H9 (cell line): ENCODE measurements at regions not wholly inside any gene's neighbourhood (a gene's known extent, or its start where the extent isn't known, plus 50 kb on each side); places are given as distances from the start of the nearest gene placed in this dataset.

Experiments used
- DNase-seq: peaks from one replicate; pipeline ENCODE4 v3.0.0-alpha.2; 2017
- H2AFZ ChIP-seq: one replicate; pipeline ENCODE4 v1.6.1; 2013; ENCODE audit warnings: mild to moderate bottlenecking, low read length, control low read depth, moderate library complexity
- H2AK5ac ChIP-seq: 2 replicates; pipeline ENCODE4 v1.6.1; 2013; ENCODE audit warnings: low read length, control low read depth, mixed read lengths; ENCODE audit not compliant: insufficient read length
- H2BK120ac ChIP-seq: one replicate; pipeline ENCODE4 v1.6.1; 2013; ENCODE audit warnings: low read depth, mild to moderate bottlenecking, low read length, control low read depth, inconsistent platforms; ENCODE audit not compliant: poor library complexity, severe bottlenecking
- H2BK12ac ChIP-seq: 2 replicates; pipeline ENCODE4 v1.6.1; 2013; ENCODE audit warnings: low read length, control low read depth, mixed read lengths, low read depth; ENCODE audit not compliant: insufficient read length
- H2BK15ac ChIP-seq: 2 replicates; pipeline ENCODE4 v1.6.1; 2013; ENCODE audit warnings: low read depth, low read length, control low read depth
- H2BK20ac ChIP-seq: one replicate; pipeline ENCODE4 v1.6.1; 2013; ENCODE audit warnings: low read depth, mild to moderate bottlenecking, low read length, control low read depth, inconsistent platforms; ENCODE audit not compliant: poor library complexity, severe bottlenecking
- H2BK5ac ChIP-seq: 2 replicates; pipeline ENCODE4 v1.6.1; 2013; ENCODE audit warnings: low read length, control low read depth, mixed read lengths; ENCODE audit not compliant: insufficient read length
- H3K14ac ChIP-seq: 2 replicates; pipeline ENCODE4 v1.6.1; 2013; ENCODE audit warnings: low read length, control low read depth; ENCODE audit not compliant: insufficient read depth
- H3K18ac ChIP-seq: 2 replicates; pipeline ENCODE4 v1.6.1; 2013; ENCODE audit warnings: low read depth, mild to moderate bottlenecking, mixed read lengths, low read length, control low read depth; ENCODE audit not compliant: insufficient read length
- H3K23ac ChIP-seq: 2 replicates; pipeline ENCODE4 v1.6.1; 2013; ENCODE audit warnings: low read length, control low read depth, mixed read lengths, low read depth; ENCODE audit not compliant: insufficient read length
- H3K23me2 ChIP-seq: 2 replicates; pipeline ENCODE4 v1.6.1; 2013; ENCODE audit warnings: low read depth, mild to moderate bottlenecking, mixed read lengths, low read length, control low read depth; ENCODE audit not compliant: insufficient read length, poor library complexity, severe bottlenecking
- H3K27ac ChIP-seq: 2 replicates; pipeline ENCODE4 v1.5.1; 2013; ENCODE audit warnings: low read length, control low read depth, mixed read lengths, low read depth; ENCODE audit not compliant: insufficient read length
- H3K27me3 ChIP-seq: 2 replicates; pipeline ENCODE4 v1.6.1; 2013; ENCODE audit warnings: low read length, control low read depth, inconsistent platforms; ENCODE audit not compliant: insufficient read depth
- H3K4ac ChIP-seq: 2 replicates; pipeline ENCODE4 v1.6.1; 2013; ENCODE audit warnings: low read depth, mild to moderate bottlenecking, control low read depth, inconsistent platforms, low read length, moderate library complexity
- H3K4me1 ChIP-seq: 2 replicates; pipeline ENCODE4 v1.6.1; 2013; ENCODE audit warnings: low read length, control low read depth, inconsistent platforms; ENCODE audit not compliant: insufficient read depth
- H3K4me2 ChIP-seq: 2 replicates; pipeline ENCODE4 v1.6.1; 2013; ENCODE audit warnings: low read length, control low read depth, mixed read lengths; ENCODE audit not compliant: insufficient read length, insufficient read depth
- H3K56ac ChIP-seq: 2 replicates; pipeline ENCODE4 v1.6.1; 2013; ENCODE audit warnings: low read depth, mild to moderate bottlenecking, mixed read lengths, low read length, control low read depth; ENCODE audit not compliant: insufficient read length
- H3K79me1 ChIP-seq: 2 replicates; pipeline ENCODE4 v1.6.1; 2013; ENCODE audit warnings: low read depth, mild to moderate bottlenecking, moderate library complexity, low read length, control low read depth, inconsistent platforms; ENCODE audit not compliant: insufficient read depth, poor library complexity, severe bottlenecking
- H3K79me2 ChIP-seq: 2 replicates; pipeline ENCODE4 v1.6.1; 2013; ENCODE audit warnings: low read length, control low read depth, inconsistent platforms; ENCODE audit not compliant: insufficient read depth
- H3K9ac ChIP-seq: 2 replicates; pipeline ENCODE4 v1.6.1; 2013; ENCODE audit warnings: low read length, control low read depth, mixed read lengths; ENCODE audit not compliant: insufficient read length; ENCODE audit errors: extremely low read depth
- H3K9me3 ChIP-seq: one replicate; pipeline ENCODE4 v1.6.1; 2013; ENCODE audit warnings: low read depth, low read length, inconsistent platforms; ENCODE audit not compliant: control insufficient read depth
- H3T11ph ChIP-seq: one replicate; pipeline ENCODE4 v1.6.1; 2013; ENCODE audit warnings: mild to moderate bottlenecking, low read length, control low read depth, inconsistent platforms
- H4K20me1 ChIP-seq: one replicate; pipeline ENCODE4 v1.6.1; 2013; ENCODE audit not compliant: control insufficient read depth, insufficient read length, insufficient read depth
- H4K5ac ChIP-seq: 2 replicates; pipeline ENCODE4 v1.6.1; 2013; ENCODE audit warnings: low read depth, mild to moderate bottlenecking, mixed read lengths, low read length, control low read depth; ENCODE audit not compliant: insufficient read length
- H4K8ac ChIP-seq: replicated peaks from 2 replicates; pipeline ENCODE4 v1.6.1; 2013; ENCODE audit warnings: low read length, control low read depth, mixed read lengths, low read depth; ENCODE audit not compliant: insufficient read length
- H4K91ac ChIP-seq: 2 replicates; pipeline ENCODE4 v1.6.1; 2013; ENCODE audit warnings: low read depth, mild to moderate bottlenecking, moderate library complexity, mixed read lengths, low read length, control low read depth; ENCODE audit not compliant: insufficient read length
- H3K27ac Mint-ChIP-seq, 3 experiments: 2 replicates in 2 of 3; 3 replicates in 1 of 3; pipeline ENCODE4 v1.8.0; 2020 to 2021; ENCODE audit warnings: mixed read lengths in 3 of 3, mild to moderate bottlenecking in 1 of 3, moderate library complexity in 1 of 3
- H3K27me3 Mint-ChIP-seq: 2 replicates; pipeline ENCODE4 v1.8.0; 2021; ENCODE audit warnings: low read depth, mild to moderate bottlenecking, moderate library complexity, mixed read lengths
- H3K36me3 Mint-ChIP-seq, 3 experiments: 2 replicates in 2 of 3; 3 replicates in 1 of 3; pipeline ENCODE4 v1.8.0; 2020 to 2021; ENCODE audit warnings: low read depth in 3 of 3, mixed read lengths in 3 of 3; ENCODE audit not compliant: insufficient read depth in 1 of 3
- H3K4me1 Mint-ChIP-seq, 2 experiments: 2 replicates each; pipeline ENCODE4 v1.8.0; 2020; ENCODE audit warnings: mixed read lengths in 2 of 2
- H3K4me3 Mint-ChIP-seq, 2 experiments: 2 replicates in 1 of 2; 3 replicates in 1 of 2; pipeline ENCODE4 v1.8.0; 2020 to 2021; ENCODE audit warnings: mild to moderate bottlenecking in 2 of 2, mixed read lengths in 2 of 2, moderate library complexity in 1 of 2
- H3K9me3 Mint-ChIP-seq, 2 experiments: 2 replicates in 1 of 2; 3 replicates in 1 of 2; pipeline ENCODE4 v1.8.0; 2020; ENCODE audit warnings: mild to moderate bottlenecking in 2 of 2, mixed read lengths in 2 of 2, moderate library complexity in 1 of 2
- WGBS: extraction: QIAGEN DNeasy Blood & Tissue Kit; methylation state at CpG from one replicate; pipeline ENCODE4 v1.1.7; 2013; ENCODE audit warnings: missing lambda C conversion rate, low lambda C conversion rate, mixed read lengths; ENCODE audit not compliant: insufficient read length; ENCODE audit errors: extremely low coverage; 5-methylcytosine and 5-hydroxymethylcytosine counted together
- TF ChIP-seq, protein P1 (sequence below): fragments of 200-600 bp; sonication (generic); conservative IDR thresholded peaks from 3 replicates; pipeline ENCODE4 v1.8.0; 2021; ENCODE audit warnings: antibody characterized with exemption, mild to moderate bottlenecking

GRCh38 chr16:5488581-5488980, 391.0 kb upstream of the EEF2KMT start:
- no peak overlapping the region for H2AK5ac ChIP-seq
- H3K56ac ChIP-seq = no peak overlapping the region
- no peak overlapping the region for H3K4me2 ChIP-seq
- H4K5ac ChIP-seq = no peak overlapping the region
- no peak overlapping the region for H3K23ac ChIP-seq
- H2BK12ac ChIP-seq = no peak overlapping the region
- H3K4ac ChIP-seq = no peak overlapping the region
- no peaks in the 10 kb centered on the region for H3K23me2 ChIP-seq
- Mint-ChIP-seq H3K36me3 (no peaks in the 10 kb centered on the region), H3K27ac (no peak overlapping the region), H3K27me3 (peaks cover 3% of the 10 kb centered on the region), H3K9me3 (no peaks in the 10 kb centered on the region), H3K4me1 (peaks cover 0 to 3% of the 10 kb centered on the region in 2 experiments; a peak in 1 of 4 replicates), H3K4me3 (no peak overlapping the region)
- H4K20me1 ChIP-seq = no peaks in the 10 kb centered on the region
- no peaks in the 10 kb centered on the region for H3K79me2 ChIP-seq
- H4K91ac ChIP-seq = no peak overlapping the region
- no peak overlapping the region for H3K9ac ChIP-seq
- H3K14ac ChIP-seq = no peak overlapping the region
- H2AFZ ChIP-seq = no peak overlapping the region
- no peak overlapping the region for H3T11ph ChIP-seq
- no peaks in the 10 kb centered on the region for H3K4me1 ChIP-seq
- H3K27me3 ChIP-seq = no peaks in the 10 kb centered on the region
- H3K18ac ChIP-seq = no peak overlapping the region
- no peak overlapping the region for H2BK5ac ChIP-seq
- no peaks in the 10 kb centered on the region for H3K9me3 ChIP-seq
- no peak overlapping the region for H2BK20ac ChIP-seq
- no peak overlapping the region for H2BK120ac ChIP-seq
- no peak overlapping the region for H2BK15ac ChIP-seq
- H4K8ac ChIP-seq = no peak overlapping the region
- H3K79me1 ChIP-seq = no peaks in the 10 kb centered on the region
- H3K27ac ChIP-seq = no peak overlapping the region
- TF ChIP-seq, protein P1, sequence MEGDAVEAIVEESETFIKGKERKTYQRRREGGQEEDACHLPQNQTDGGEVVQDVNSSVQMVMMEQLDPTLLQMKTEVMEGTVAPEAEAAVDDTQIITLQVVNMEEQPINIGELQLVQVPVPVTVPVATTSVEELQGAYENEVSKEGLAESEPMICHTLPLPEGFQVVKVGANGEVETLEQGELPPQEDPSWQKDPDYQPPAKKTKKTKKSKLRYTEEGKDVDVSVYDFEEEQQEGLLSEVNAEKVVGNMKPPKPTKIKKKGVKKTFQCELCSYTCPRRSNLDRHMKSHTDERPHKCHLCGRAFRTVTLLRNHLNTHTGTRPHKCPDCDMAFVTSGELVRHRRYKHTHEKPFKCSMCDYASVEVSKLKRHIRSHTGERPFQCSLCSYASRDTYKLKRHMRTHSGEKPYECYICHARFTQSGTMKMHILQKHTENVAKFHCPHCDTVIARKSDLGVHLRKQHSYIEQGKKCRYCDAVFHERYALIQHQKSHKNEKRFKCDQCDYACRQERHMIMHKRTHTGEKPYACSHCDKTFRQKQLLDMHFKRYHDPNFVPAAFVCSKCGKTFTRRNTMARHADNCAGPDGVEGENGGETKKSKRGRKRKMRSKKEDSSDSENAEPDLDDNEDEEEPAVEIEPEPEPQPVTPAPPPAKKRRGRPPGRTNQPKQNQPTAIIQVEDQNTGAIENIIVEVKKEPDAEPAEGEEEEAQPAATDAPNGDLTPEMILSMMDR = no peak
- DNase-seq = no peak
- WGBS = 100% methylated on average over 3 of the region's 3 CpGs
